Smooth muscle cell (in vitro differentiated cells): ENCODE measurements at regions not wholly inside any gene's neighbourhood (a gene's known extent, or its start where the extent isn't known, plus 50 kb on each side); places are given as distances from the start of the nearest gene placed in this dataset.

Experiments used
- DNase-seq: peaks from one replicate; lab custom pipeline; 2025; ENCODE audit not compliant: unreplicated experiment; lab: John Stamatoyannopoulos, UW
- H2AFZ ChIP-seq: fragments of 200-600 bp; sonication (generic); 2 replicates; pipeline ENCODE4 v1.6.0; 2016; ENCODE audit warnings: antibody characterized with exemption, low read depth, mild to moderate bottlenecking
- H3F3A ChIP-seq: fragments of 200-600 bp; sonication (generic); 2 replicates; pipeline ENCODE4 v1.6.0; 2017; ENCODE audit warnings: antibody characterized with exemption, low read depth
- H3K27ac ChIP-seq: fragments of 200-600 bp; sonication (generic); 2 replicates; pipeline ENCODE4 v1.5.1; 2016; ENCODE audit warnings: low read depth, mild to moderate bottlenecking
- H3K27me3 ChIP-seq: fragments of 200-600 bp; sonication (generic); 2 replicates; pipeline ENCODE4 v1.6.1; 2016; ENCODE audit warnings: low read depth, mild to moderate bottlenecking
- H3K36me3 ChIP-seq: fragments of 200-600 bp; sonication (generic); 2 replicates; pipeline ENCODE4 v1.5.1; 2016; ENCODE audit warnings: low read depth
- H3K4me1 ChIP-seq: fragments of 200-600 bp; sonication (generic); 2 replicates; pipeline ENCODE4 v1.5.1; 2016; ENCODE audit warnings: low read depth
- H3K4me2 ChIP-seq: fragments of 200-600 bp; sonication (generic); 2 replicates; pipeline ENCODE4 v1.6.0; 2016; ENCODE audit warnings: mild to moderate bottlenecking
- H3K4me3 ChIP-seq: fragments of 200-600 bp; sonication (generic); 2 replicates; pipeline ENCODE4 v1.5.1; 2016; ENCODE audit warnings: mild to moderate bottlenecking
- H3K79me2 ChIP-seq: fragments of 200-600 bp; sonication (generic); 2 replicates; pipeline ENCODE4 v1.6.0; 2016; ENCODE audit warnings: low read depth, mild to moderate bottlenecking
- H3K9ac ChIP-seq: fragments of 200-600 bp; sonication (generic); 2 replicates; pipeline ENCODE4 v1.6.0; 2016; ENCODE audit warnings: low read depth
- H3K9me3 ChIP-seq: fragments of 200-600 bp; sonication (generic); replicated peaks from 2 replicates; pipeline ENCODE4 v1.5.1; 2016; ENCODE audit warnings: low read depth
- H4K20me1 ChIP-seq: fragments of 200-600 bp; sonication (generic); 2 replicates; pipeline ENCODE4 v1.6.0; 2016; ENCODE audit warnings: low read depth
- WGBS: methylation state at CpG from one replicate; pipeline ENCODE4 v1.1.7; 2016; ENCODE audit warnings: low lambda C conversion rate; 5-methylcytosine and 5-hydroxymethylcytosine counted together
- TF ChIP-seq, protein P1 (sequence below): fragments of 200-600 bp; sonication (generic); IDR thresholded peaks from 2 replicates; pipeline ENCODE4 v1.5.1; 2017; ENCODE audit warnings: borderline replicate concordance, mild to moderate bottlenecking, antibody characterized with exemption; ENCODE audit not compliant: insufficient read depth, poor library complexity, severe bottlenecking

DNA sequence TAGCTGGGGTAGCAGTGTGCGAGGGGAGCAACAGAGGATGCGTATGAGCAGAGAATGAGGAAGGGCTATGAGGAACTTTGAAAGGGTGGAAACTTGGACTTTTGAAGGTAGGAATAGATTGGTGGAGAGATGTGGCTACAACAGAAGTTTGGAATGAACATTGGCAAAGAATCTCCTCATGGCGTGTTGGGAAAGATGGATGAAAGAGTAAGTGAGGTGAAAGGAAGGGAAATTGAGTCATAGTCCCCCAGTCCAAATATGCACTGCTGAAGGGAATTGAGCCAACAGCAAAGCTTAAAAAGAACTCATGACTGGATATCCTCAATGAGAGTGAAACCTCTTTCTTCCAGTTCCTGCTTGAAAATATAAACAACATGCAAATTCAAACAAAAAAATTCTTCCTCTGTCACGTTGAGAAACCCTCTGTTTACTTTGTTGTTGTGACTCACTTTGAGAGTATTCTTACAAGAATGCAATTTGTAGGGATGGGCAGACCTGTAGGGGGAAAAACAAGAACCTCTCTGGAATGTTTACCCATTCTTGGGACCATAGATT is 313.2 kb upstream of the KCNJ16 start:
- 64% methylated on average over 4 of the region's 4 CpGs for WGBS
- Histone ChIP-seq H3K27ac (peak overlapping the region; percentile 52), H3K27me3 (no peaks in the 10 kb centered on the region), H3K9ac (no peak overlapping the region), H3K4me3 (no peak overlapping the region), H3K4me1 (no peaks in the 10 kb centered on the region), H3K9me3 (no peaks in the 10 kb centered on the region), H2AFZ (no peak overlapping the region), H3K79me2 (no peaks in the 10 kb centered on the region), H3K36me3 (no peaks in the 10 kb centered on the region), H3K4me2 (peak overlapping the region; percentile 51), H3F3A (no peaks in the 10 kb centered on the region), H4K20me1 (no peaks in the 10 kb centered on the region)
- DNase-seq = no peak
- TF ChIP-seq, protein P1, sequence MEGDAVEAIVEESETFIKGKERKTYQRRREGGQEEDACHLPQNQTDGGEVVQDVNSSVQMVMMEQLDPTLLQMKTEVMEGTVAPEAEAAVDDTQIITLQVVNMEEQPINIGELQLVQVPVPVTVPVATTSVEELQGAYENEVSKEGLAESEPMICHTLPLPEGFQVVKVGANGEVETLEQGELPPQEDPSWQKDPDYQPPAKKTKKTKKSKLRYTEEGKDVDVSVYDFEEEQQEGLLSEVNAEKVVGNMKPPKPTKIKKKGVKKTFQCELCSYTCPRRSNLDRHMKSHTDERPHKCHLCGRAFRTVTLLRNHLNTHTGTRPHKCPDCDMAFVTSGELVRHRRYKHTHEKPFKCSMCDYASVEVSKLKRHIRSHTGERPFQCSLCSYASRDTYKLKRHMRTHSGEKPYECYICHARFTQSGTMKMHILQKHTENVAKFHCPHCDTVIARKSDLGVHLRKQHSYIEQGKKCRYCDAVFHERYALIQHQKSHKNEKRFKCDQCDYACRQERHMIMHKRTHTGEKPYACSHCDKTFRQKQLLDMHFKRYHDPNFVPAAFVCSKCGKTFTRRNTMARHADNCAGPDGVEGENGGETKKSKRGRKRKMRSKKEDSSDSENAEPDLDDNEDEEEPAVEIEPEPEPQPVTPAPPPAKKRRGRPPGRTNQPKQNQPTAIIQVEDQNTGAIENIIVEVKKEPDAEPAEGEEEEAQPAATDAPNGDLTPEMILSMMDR = no peak

DNA sequence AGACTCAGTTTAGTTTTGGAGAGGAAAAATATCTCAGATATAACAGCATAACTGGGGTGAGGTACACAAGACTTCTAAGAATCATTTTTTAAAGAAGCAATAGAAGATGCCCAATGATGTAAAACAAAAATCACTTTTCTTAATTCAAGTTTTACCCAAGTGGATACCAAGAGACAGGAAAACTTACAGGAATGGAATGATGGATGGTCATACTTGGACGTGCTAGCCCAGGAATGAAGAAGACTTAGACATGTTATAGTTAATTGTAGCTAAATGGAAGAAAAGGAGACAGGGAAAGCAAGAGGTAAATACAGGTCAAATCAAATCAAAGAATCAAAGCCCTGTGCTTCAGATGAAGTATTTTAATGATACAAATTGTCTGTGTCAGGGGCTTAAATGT is 312.7 kb upstream of the KCNJ16 start:
- H3K9ac ChIP-seq = no peak overlapping the region
- no peaks in the 10 kb centered on the region for H3K79me2 ChIP-seq
- H3K27me3 ChIP-seq = no peaks in the 10 kb centered on the region
- 49% methylated on average over 1 of the region's 1 CpG for WGBS
- TF ChIP-seq, protein P1 = no peak
- no peak overlapping the region for H3K4me3 ChIP-seq
- H3F3A ChIP-seq = no peaks in the 10 kb centered on the region
- no peak for DNase-seq
- H3K27ac ChIP-seq = peak overlapping the region; percentile 48
- no peaks in the 10 kb centered on the region for H3K9me3 ChIP-seq
- H4K20me1 ChIP-seq = no peaks in the 10 kb centered on the region
- no peaks in the 10 kb centered on the region for H3K36me3 ChIP-seq
- no peak overlapping the region for H2AFZ ChIP-seq
- no peaks in the 10 kb centered on the region for H3K4me1 ChIP-seq
- H3K4me2 ChIP-seq = peak overlapping the region; percentile 51

DNA sequence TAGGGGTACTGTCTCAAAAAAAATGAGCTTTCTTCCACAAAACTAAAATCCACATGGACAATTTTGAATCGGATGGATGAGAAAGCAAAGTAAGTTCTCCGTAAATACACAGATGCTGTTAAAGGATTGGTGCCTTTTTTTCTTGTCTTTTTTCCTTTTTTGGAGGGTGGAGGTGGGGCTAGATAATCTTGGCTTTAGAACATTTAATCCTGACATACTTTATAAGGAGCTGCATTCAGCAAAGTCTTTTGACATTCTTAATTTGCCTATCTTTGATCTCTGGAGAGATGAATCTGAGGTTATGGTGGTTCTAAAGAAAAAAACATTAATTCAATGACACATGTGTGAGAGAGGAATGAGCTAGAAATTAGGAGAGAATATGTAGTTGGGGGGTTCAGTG is 312.3 kb upstream of the KCNJ16 start:
- no peaks in the 10 kb centered on the region for H3K79me2 ChIP-seq
- H3K9ac ChIP-seq = no peak overlapping the region
- no peaks in the 10 kb centered on the region for H3K36me3 ChIP-seq
- WGBS = 84% methylated on average over 2 of the region's 2 CpGs
- H3K27me3 ChIP-seq = no peaks in the 10 kb centered on the region
- peak overlapping the region; percentile 51 for H3K4me2 ChIP-seq
- H3K4me3 ChIP-seq = no peak overlapping the region
- H3K9me3 ChIP-seq = no peaks in the 10 kb centered on the region
- H3F3A ChIP-seq = no peaks in the 10 kb centered on the region
- TF ChIP-seq, protein P1 = no peak
- no peak overlapping the region for H2AFZ ChIP-seq
- H3K27ac ChIP-seq = peak overlapping the region; percentile 48
- no peak for DNase-seq
- H4K20me1 ChIP-seq = no peaks in the 10 kb centered on the region
- H3K4me1 ChIP-seq = no peaks in the 10 kb centered on the region

DNA sequence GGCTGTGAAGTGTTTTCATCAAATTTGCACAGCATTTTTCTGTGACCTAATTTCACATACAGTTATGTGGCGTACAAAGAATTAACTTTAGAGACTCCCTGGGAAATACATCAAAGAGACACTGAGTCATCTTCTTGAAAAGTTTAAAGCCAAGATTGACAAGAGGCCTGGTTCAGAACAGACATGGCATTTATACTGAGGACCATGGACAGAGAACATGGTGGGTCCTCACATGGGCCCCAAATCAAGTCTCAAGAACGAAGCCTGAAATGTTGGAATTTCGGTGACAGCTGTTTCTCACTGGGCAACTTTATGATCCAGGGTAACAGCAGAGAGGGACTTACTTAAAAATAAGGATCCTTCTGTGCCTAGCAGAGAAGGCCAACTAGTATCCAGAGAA is 311.5 kb upstream of the KCNJ16 start:
- Histone ChIP-seq H3K4me2 (peak overlapping the region; percentile 45), H3K27ac (peak overlapping the region; percentile 9), H3K9ac (no peak overlapping the region)

More for the DNA sequence above, 311.5 kb upstream of the KCNJ16 start:
- H3K36me3 ChIP-seq = no peaks in the 10 kb centered on the region
- no peak overlapping the region for H2AFZ ChIP-seq
- no peaks in the 10 kb centered on the region for H3K79me2 ChIP-seq
- no peaks in the 10 kb centered on the region for H4K20me1 ChIP-seq
- WGBS = 43% methylated on average over 3 of the region's 3 CpGs
- H3K9me3 ChIP-seq = no peaks in the 10 kb centered on the region
- DNase-seq = no peak
- no peaks in the 10 kb centered on the region for H3F3A ChIP-seq
- no peaks in the 10 kb centered on the region for H3K4me1 ChIP-seq
- H3K4me3 ChIP-seq = no peak overlapping the region
- no peaks in the 10 kb centered on the region for H3K27me3 ChIP-seq
- TF ChIP-seq, protein P1 = no peak
